Small intestine (tissue), 7 donors: ENCODE measurements at regions not wholly inside any gene's neighbourhood (a gene's known extent, or its start where the extent isn't known, plus 50 kb on each side); places are given as distances from the start of the nearest gene placed in this dataset.
"Not testable (repeated sequence)": the region's sequence is repeated elsewhere in the genome, so short reads cannot be mapped to it uniquely, and the experiment has no call there.

Source experiments
- DNase-seq, 2 donors: peaks; one replicate each; pipeline versions ENCODE4 v3.0.0 to v3.0.0-alpha.2; 2013
- FAIRE-seq: peaks from 2 replicates; lab custom pipeline; 2012; peaks lifted over from hg19 to GRCh38; lab: Jason Lieb, UNC
- H3K27ac ChIP-seq, 3 donors: one replicate each; pipeline ENCODE4 v1.5.1; 2013; ENCODE audit warnings: low read length in 2 of 3, mild to moderate bottlenecking in 2 of 3, control low read depth in 1 of 3, inconsistent platforms in 1 of 3, low read depth in 1 of 3, moderate library complexity in 1 of 3
- H3K27me3 ChIP-seq, 3 donors: one replicate each; pipeline ENCODE4 v1.6.1; 2013; ENCODE audit warnings: low read length in 3 of 3, inconsistent platforms in 1 of 3; ENCODE audit not compliant: control insufficient read depth in 3 of 3, insufficient read depth in 3 of 3
- H3K36me3 ChIP-seq, 3 donors: one replicate each; pipeline ENCODE4 v1.6.1; 2013; ENCODE audit warnings: low read length in 3 of 3, inconsistent platforms in 1 of 3, low read depth in 1 of 3, mild to moderate bottlenecking in 1 of 3, moderate library complexity in 1 of 3; ENCODE audit not compliant: control insufficient read depth in 3 of 3, insufficient read depth in 2 of 3
- H3K4me1 ChIP-seq, 3 donors: one replicate each; pipeline ENCODE4 v1.6.1; 2013; ENCODE audit warnings: low read length in 2 of 3, inconsistent platforms in 1 of 3, low read depth in 1 of 3, mild to moderate bottlenecking in 1 of 3, moderate library complexity in 1 of 3; ENCODE audit not compliant: control insufficient read depth in 3 of 3, insufficient read depth in 2 of 3
- H3K4me3 ChIP-seq, 3 donors: one replicate each; pipeline ENCODE4 v1.5.1; 2013; ENCODE audit warnings: low read length in 3 of 3, control low read depth in 1 of 3, inconsistent platforms in 1 of 3, low read depth in 1 of 3, mild to moderate bottlenecking in 1 of 3, moderate library complexity in 1 of 3
- H3K9me3 ChIP-seq, 2 donors: one replicate each; pipeline ENCODE4 v1.6.1; 2013; ENCODE audit warnings: low read depth in 1 of 2, low read length in 1 of 2; ENCODE audit not compliant: control insufficient read depth in 2 of 2, insufficient read depth in 1 of 2
- WGBS, 3 donors: extraction: QIAGEN DNeasy Blood & Tissue Kit; methylation state at CpG; one replicate each; pipeline ENCODE4 v1.1.7; 2013; 5-methylcytosine and 5-hydroxymethylcytosine counted together
- donor health status: healthy with polysubstance abuse.
- donor health status: control.
- donor health status: control.
- donor health status: Bipolar disorder and iron deficiency.
- donor health status: healthy.

DNA sequence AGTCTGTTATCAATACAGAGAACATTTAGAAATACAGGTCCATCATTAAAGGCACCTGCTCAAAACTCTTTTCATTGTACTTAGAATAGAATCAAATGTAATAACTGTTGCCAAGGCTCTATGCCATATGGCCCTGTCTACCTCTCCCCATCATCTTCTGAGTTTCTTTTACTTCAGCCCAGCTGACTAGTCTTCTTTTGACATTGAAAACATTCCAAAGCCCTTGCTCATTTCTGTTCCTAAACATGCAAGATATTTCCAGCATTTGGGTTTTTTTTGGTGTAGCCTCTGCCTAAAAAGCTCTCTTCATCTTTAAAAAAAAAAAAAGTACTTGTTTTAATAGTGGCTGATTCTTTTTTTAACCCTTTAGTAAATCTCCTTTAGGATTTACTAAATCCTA lies 165.5 kb upstream of the SMIM30 start:
- DNase-seq, result no peak
- no peak overlapping the region for H3K27ac ChIP-seq
- no peaks in the 10 kb centered on the region for H3K36me3 ChIP-seq
- FAIRE-seq, result no peak
- H3K4me1 ChIP-seq, result no peaks in the 10 kb centered on the region
- H3K9me3 ChIP-seq, result no peaks in the 10 kb centered on the region
- no peak overlapping the region for H3K4me3 ChIP-seq
- peaks cover 0 to 2% (median 0%) of the 10 kb centered on the region in 3 donors for H3K27me3 ChIP-seq

DNA sequence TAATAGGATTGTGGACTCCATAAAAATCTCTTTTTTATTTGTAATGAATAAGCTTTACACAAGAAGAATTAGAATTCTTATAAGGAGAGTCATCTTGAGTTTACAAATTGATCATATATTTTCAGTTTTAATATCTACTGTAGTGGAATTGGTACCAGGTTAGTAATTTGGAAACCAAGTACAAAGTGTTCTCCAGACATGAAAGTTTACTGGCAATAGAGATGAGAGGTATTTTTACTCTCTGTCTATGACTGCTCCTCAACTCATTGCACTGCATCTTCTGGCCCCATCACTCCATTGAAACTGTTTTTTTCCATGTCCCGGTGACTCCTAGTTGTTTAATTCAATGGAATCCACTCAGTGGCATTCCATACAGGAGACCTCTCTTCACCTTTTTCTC lies 164.5 kb upstream of the SMIM30 start:
- DNase-seq (no peak), FAIRE-seq (no peak)
- Histone ChIP-seq H3K4me3 (no peak overlapping the region), H3K27me3 (peaks cover 0 to 2% (median 0%) of the 10 kb centered on the region in 3 donors), H3K36me3 (no peaks in the 10 kb centered on the region), H3K27ac (no peak overlapping the region), H3K4me1 (no peaks in the 10 kb centered on the region), H3K9me3 (no peaks in the 10 kb centered on the region)
- 64 to 87% (median 75%) methylated on average over 1 of the region's 1 CpG for WGBS, 3 donors

DNA sequence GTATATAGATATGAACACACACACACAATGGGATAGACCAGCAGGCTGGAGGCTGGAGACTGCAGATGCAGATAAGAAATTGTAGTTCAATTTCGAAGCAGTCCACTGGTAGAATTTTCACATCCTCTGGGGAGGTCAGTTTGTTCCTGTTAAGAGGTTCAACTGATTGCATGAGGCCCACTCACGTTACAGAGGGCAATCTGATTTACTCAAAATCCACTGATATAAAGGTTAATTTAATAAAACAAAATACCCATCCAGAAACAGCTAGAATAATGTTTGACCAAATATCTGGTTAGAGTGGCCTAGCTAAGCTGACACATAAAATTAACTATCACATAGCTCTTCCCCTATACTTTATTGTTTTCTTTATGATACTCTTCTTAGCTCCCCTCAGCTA lies 162.9 kb upstream of the SMIM30 start:
- no peak overlapping the region for H3K4me3 ChIP-seq
- no peak for DNase-seq
- no peak for FAIRE-seq

DNA sequence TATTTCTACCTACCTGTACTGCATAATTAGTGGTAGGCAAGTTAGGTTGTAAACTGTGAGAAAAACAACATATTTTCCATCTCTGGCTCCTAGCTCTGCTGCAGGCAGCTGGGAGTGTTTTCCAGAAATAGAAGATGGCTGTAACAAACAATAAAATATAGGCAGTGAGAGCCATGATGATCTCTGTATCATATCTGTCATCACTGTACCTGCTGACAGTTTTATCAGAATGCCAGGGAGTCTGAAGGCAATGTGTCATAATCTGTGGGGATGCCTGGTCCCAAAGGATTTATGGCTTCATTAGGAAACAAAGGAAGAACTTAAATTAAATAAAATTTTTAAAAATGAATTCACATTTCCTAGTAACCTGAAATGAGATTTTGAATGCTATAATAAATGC lies 160.9 kb upstream of the SMIM30 start:
- FAIRE-seq (no peak), DNase-seq (no peak)
- Histone ChIP-seq H3K4me3 (no peak overlapping the region), H3K27me3 (no peaks in the 10 kb centered on the region), H3K4me1 (no peaks in the 10 kb centered on the region), H3K36me3 (no peaks in the 10 kb centered on the region), H3K27ac (no peak overlapping the region), H3K9me3 (no peaks in the 10 kb centered on the region)

More for the DNA sequence above, 162.9 kb upstream of the SMIM30 start:
- H3K27ac ChIP-seq, result no peak overlapping the region
- WGBS, 3 donors, result 43 to 50% (median 45%) methylated on average over 2 of the region's 2 CpGs
- no peaks in the 10 kb centered on the region for H3K9me3 ChIP-seq
- H3K27me3 ChIP-seq, result peaks cover 0 to 2% (median 0%) of the 10 kb centered on the region in 3 donors
- no peaks in the 10 kb centered on the region for H3K36me3 ChIP-seq
- no peaks in the 10 kb centered on the region for H3K4me1 ChIP-seq

DNA sequence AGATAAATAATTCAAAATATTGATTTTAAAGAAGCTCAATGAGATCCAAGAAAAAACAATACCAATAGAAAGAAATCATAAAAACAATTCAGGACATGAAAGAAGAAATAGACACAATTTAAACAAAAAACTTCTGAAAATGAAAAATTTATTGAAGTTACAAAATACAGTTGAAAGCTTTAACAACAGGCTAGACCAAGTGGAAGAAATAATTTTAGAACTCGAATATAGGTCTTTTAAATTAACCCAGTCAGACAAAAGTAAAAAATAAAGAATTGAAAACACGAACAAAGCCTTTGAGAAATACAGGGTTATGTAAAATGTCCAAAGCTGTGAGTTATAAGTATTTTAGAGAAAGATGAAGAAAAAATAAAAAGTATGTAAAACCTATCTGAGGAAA lies 152.4 kb upstream of the SMIM30 start:
- H3K27ac ChIP-seq, result no peak overlapping the region
- no peak for DNase-seq
- 76 to 79% (median 79%) methylated on average over 2 of the region's 2 CpGs for WGBS, 3 donors
- H3K9me3 ChIP-seq, result peaks cover 0 to 26% of the 10 kb centered on the region in 2 donors
- FAIRE-seq, result no peak
- H3K4me1 ChIP-seq, result no peaks in the 10 kb centered on the region
- no peaks in the 10 kb centered on the region for H3K27me3 ChIP-seq
- H3K4me3 ChIP-seq, result no peak overlapping the region
- H3K36me3 ChIP-seq, result no peaks in the 10 kb centered on the region

DNA sequence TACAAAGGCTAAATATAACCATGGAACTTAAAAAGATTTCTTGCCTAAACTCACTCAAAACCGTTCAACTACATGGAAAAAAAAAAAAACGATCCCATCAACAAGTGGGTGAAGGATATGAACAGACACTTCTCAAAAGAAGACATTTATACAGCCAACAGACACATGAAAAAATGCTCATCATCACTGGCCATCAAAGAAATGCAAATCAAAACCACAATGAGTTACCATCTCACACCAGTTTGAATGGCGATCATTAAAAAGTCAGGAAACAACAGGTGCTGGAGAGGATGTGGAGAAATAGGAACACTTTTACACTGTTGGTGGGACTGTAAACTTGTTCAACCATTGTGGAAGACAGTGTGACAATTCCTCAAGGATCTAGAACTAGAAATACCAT lies 151.2 kb upstream of the SMIM30 start:
- H3K4me1 ChIP-seq, H3K27me3 ChIP-seq, DNase-seq, FAIRE-seq, H3K4me3 ChIP-seq, H3K36me3 ChIP-seq, H3K27ac ChIP-seq: not testable (repeated sequence)
- H3K9me3 ChIP-seq, result peaks cover 0 to 26% of the 10 kb centered on the region in 2 donors
- 90 to 92% (median 92%) methylated on average over 3 of the region's 3 CpGs for WGBS, 3 donors

DNA sequence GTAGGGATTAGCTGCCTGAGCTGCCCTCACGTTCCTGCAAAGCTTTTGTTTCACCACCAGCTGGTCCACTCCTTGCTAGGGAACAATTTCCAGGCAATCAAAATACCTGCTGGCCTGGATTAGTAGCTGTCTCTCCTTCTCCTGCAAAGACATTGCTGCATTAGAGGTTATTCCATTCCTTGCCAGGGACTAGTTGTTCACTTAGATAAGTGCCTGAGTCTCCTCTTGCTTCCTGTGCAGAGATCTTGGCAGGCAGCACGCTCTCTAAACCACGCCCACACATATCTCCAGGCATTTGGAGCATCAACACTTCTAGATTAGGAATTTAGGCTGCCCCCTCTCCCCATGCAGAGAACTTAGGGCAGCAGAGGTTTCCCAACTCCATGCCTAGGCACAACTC lies 150.4 kb upstream of the SMIM30 start:
- Histone ChIP-seq H3K27ac (no peak overlapping the region), H3K4me3 (no peak overlapping the region), H3K27me3 (no peaks in the 10 kb centered on the region), H3K4me1 (no peaks in the 10 kb centered on the region), H3K36me3 (no peaks in the 10 kb centered on the region), H3K9me3 (peaks cover 0 to 26% of the 10 kb centered on the region in 2 donors)
- DNase-seq (no peak), FAIRE-seq (no peak)
- WGBS, 3 donors, result 53 to 60% (median 59%) methylated on average over 3 of the region's 3 CpGs

DNA sequence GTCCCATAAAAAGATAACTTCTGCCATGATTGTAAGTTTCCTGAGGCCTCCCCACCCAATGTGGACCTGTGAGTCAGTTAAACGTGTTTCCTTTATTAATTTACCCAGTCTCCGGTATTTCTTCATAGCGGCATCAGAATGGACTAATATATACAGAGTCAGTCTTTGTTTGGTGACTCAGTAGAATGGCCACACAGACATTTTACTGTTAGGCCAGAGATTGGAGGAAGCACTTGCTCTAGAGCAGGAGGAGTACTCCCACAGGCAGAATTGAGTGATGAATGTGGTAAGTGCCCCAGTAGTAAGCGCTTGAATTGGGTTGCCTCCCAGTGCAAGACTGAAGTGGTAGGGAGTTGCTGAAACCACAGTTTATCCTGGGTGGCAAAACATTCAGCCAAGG lies 149.5 kb upstream of the SMIM30 start:
- peaks cover 0 to 22% of the 10 kb centered on the region in 2 donors for H3K9me3 ChIP-seq
- H3K4me1 ChIP-seq, result no peaks in the 10 kb centered on the region
- no peaks in the 10 kb centered on the region for H3K36me3 ChIP-seq
- DNase-seq, result no peak
- no peak overlapping the region for H3K4me3 ChIP-seq
- H3K27ac ChIP-seq, result no peak overlapping the region
- FAIRE-seq, result no peak
- 88 to 92% (median 88%) methylated on average over 4 of the region's 4 CpGs for WGBS, 3 donors
- H3K27me3 ChIP-seq, result no peaks in the 10 kb centered on the region

DNA sequence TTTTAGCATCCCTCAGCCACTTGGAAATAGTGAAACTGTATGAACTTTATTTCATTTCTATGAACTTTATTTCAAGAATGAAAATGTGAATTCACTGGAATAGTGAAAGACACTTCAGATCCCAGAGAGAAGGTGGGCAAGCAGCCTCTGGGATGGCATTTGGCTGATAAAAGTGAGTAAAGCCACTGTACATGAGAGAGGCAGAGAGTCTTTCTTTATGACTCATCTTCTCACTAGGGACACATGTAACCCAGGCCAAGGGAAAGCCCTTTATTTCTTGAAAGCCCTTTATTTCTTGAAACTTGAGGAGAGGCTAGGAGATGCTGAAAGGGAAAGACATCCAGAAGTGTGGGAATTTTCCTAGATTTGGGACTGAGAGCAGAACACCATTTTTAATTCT lies 148.9 kb upstream of the SMIM30 start:
- no peak overlapping the region for H3K4me3 ChIP-seq
- no peaks in the 10 kb centered on the region for H3K36me3 ChIP-seq
- no peak overlapping the region for H3K27ac ChIP-seq
- no peaks in the 10 kb centered on the region for H3K4me1 ChIP-seq
- H3K9me3 ChIP-seq, result peaks cover 0 to 18% of the 10 kb centered on the region in 2 donors
- FAIRE-seq (no peak), DNase-seq (no peak)
- no peaks in the 10 kb centered on the region for H3K27me3 ChIP-seq
